ENCODE measurements at regions not wholly inside any gene's neighbourhood (a gene's known extent, or its start where the extent isn't known, plus 50 kb on each side); places are given as distances from the start of the nearest gene placed in this dataset.

- DNase-seq (ENCODE audit: low spot score) = no peak
- no peak for TF ChIP-seq CTCF (IDR thresholded peaks at IDR 0.05; ENCODE audit: extremely low read depth, insufficient read depth, missing control alignments)
- in situ Hi-C loops (cut with MboI; ENCODE audit: low pct_unique_long_range_greater_than_20kb, low sequenced_read_pairs, unreplicated experiment) = no loop called here
Measured at GRCh38 chr6:127023001-127023778, 95.3 kb upstream of the RSPO3 start.

- no peak for DNase-seq (ENCODE audit: low spot score)
- TF ChIP-seq CTCF (IDR thresholded peaks at IDR 0.05; ENCODE audit: extremely low read depth, insufficient read depth, missing control alignments) = no peak
- in situ Hi-C loops (cut with MboI; ENCODE audit: low pct_unique_long_range_greater_than_20kb, low sequenced_read_pairs, unreplicated experiment) = no loop called here
Measured at GRCh38 chr6:127026247-127026646, 92.2 kb upstream of the RSPO3 start.

- DNase-seq (ENCODE audit: low spot score) = no peak
- TF ChIP-seq CTCF (IDR thresholded peaks at IDR 0.05; ENCODE audit: extremely low read depth, insufficient read depth, missing control alignments) = no peak
- in situ Hi-C loops (cut with MboI; ENCODE audit: low pct_unique_long_range_greater_than_20kb, low sequenced_read_pairs, unreplicated experiment) = no loop called here
Measured at GRCh38 chr6:127030111-127030510, 88.4 kb upstream of the RSPO3 start.

DNA sequence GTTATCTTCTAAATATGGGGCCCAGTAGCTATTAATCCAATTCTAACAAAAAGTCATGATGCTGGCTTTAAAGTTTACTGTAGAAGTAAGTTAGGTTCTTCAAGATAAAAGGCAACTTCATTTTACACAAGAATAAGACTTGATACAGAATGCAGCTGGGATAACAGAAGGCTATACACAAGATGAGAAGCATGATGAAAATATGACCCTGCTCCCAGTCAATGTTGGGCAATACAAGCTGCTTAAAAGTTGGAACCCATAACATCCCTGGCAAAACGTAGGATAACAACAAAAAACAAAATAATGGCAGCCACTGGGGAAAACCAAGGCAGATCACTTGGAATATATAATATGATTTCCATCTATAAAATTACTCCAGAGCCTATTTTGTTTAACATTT, 87.6 kb upstream of the RSPO3 start:
- in situ Hi-C loops (cut with MboI; ENCODE audit: low pct_unique_long_range_greater_than_20kb, low sequenced_read_pairs, unreplicated experiment) = no loop called here
- DNase-seq (ENCODE audit: low spot score) = no peak
- TF ChIP-seq CTCF (IDR thresholded peaks at IDR 0.05; ENCODE audit: extremely low read depth, insufficient read depth, missing control alignments) = no peak

DNA sequence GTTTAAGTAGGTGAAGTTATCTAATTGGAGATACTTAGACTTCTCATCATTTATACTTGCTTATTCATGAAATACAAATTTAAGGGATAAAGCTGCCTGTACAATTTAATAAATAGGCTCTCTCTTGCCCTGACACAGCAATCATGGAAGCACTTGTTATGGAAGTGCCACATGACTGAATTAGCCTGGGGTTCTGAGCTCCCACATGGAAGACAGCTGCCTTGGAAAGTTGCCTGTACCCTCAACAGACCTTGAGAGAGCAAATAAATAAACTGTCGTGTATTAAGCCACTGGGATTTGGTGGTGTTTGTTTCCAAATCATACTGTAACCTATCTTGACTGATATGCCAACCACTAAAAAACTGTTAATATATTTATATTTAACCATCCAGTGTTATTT, 87.0 kb upstream of the RSPO3 start:
- no peak for DNase-seq (ENCODE audit: low spot score)

GRCh38 chr6:127032971-127033370, 85.5 kb upstream of the RSPO3 start:
- DNase-seq (ENCODE audit: low spot score) = no peak
- TF ChIP-seq CTCF (IDR thresholded peaks at IDR 0.05; ENCODE audit: extremely low read depth, insufficient read depth, missing control alignments) = no peak
- in situ Hi-C loops (cut with MboI; ENCODE audit: low pct_unique_long_range_greater_than_20kb, low sequenced_read_pairs, unreplicated experiment) = no loop called here

More for the DNA sequence above, 87.0 kb upstream of the RSPO3 start:
- no peak for TF ChIP-seq CTCF (IDR thresholded peaks at IDR 0.05; ENCODE audit: extremely low read depth, insufficient read depth, missing control alignments)
- in situ Hi-C loops (cut with MboI; ENCODE audit: low pct_unique_long_range_greater_than_20kb, low sequenced_read_pairs, unreplicated experiment) = no loop called here

All from GM13977 (cell line).